ENCODE measurements at regions not wholly inside any gene's neighbourhood (a gene's known extent, or its start where the extent isn't known, plus 50 kb on each side); places are given as distances from the start of the nearest gene placed in this dataset.

DNA sequence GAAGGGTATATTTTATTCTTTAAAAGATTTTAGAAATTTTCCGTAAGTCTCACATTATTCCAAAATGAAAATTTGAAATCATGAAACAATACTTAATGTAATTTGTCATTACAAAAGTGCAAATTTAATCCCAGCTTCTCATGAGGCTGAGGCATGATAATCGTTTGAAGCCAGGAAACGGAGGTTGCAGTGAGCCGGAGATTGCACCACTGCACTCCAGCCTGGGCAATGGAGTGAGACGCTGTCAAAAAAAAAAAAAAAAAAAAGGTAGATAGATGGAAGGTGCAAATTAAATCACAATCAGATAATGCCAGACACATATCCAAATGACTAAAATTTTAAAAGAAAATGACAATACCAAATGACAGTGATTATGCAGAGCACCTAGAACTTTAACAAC is 644.2 kb downstream of the FAM181B start:
- 93% methylated on average over 4 of the region's 5 CpGs; no CpG with 5 or more reads in 1 of the 2 experiments for WGBS, 2 experiments (ENCODE audit: extremely low coverage in 1 of 2, insufficient coverage in 1 of 2, insufficient read length in 1 of 2, insufficient replicate concordance in 2 of 2, low coverage in 1 of 2, low lambda C conversion rate in 2 of 2, missing lambda C conversion rate in 1 of 2)
- Histone ChIP-seq H2BK5ac (ENCODE audit: low read depth, low read length) (no peak overlapping the region), H3K9me3 (ENCODE audit: insufficient read depth in 2 of 2, low read depth in 1 of 2, low read length in 1 of 2) (no peaks in the 10 kb centered on the region), H3K36me3 (ENCODE audit: control insufficient read depth in 2 of 4, insufficient read depth in 4 of 4, low read length in 3 of 4) (no peaks in the 10 kb centered on the region), H2BK15ac (ENCODE audit: low read length) (no peak overlapping the region), H3K4me2 (ENCODE audit: insufficient read depth in 1 of 2, low read depth in 2 of 2, low read length in 2 of 2) (no peak overlapping the region), H2BK12ac (ENCODE audit: low read depth, low read length) (no peak overlapping the region), H2BK20ac (ENCODE audit: low read length) (no peak overlapping the region), H3K23me2 (ENCODE audit: low read depth, low read length) (no peaks in the 10 kb centered on the region; the same call in 1 of the 2 replicates), H2AFZ (ENCODE audit: low read length) (no peak overlapping the region), H4K5ac (ENCODE audit: insufficient read length, low read depth, low read length) (no peak overlapping the region), H2BK120ac (replicated peaks; ENCODE audit: low read depth, low read length) (no peak overlapping the region), H3K4ac (replicated peaks; ENCODE audit: insufficient read length, low read depth, low read length) (no peak overlapping the region), H3K56ac (replicated peaks; ENCODE audit: insufficient read length, low read depth, low read length) (no peak overlapping the region), H3K9ac (replicated peaks in 1 of 4; ENCODE audit: extremely low read depth in 1 of 4, low read depth in 3 of 4, low read length in 3 of 4) (no peak overlapping the region), H4K20me1 (replicated peaks in 1 of 2; ENCODE audit: control insufficient read depth in 1 of 2, insufficient read depth in 2 of 2, low read length in 2 of 2) (no peaks in the 10 kb centered on the region), H4K91ac (replicated peaks; ENCODE audit: insufficient read length, low read length) (no peak overlapping the region), H4K8ac (ENCODE audit: extremely low read depth, insufficient read depth, low read length) (no peak overlapping the region), H2AK5ac (ENCODE audit: low read depth, low read length) (no peak overlapping the region), H3K27me3 (replicated peaks in 1 of 4; ENCODE audit: control insufficient read depth in 3 of 4, extremely low read depth in 1 of 4, insufficient read depth in 3 of 4, low read length in 3 of 4) (peaks cover 0 to 1% (median 0%) of the 10 kb centered on the region in 4 experiments; a peak in 1 of 7 replicates), H3K4me3 (ENCODE audit: extremely low read depth in 1 of 4, insufficient read depth in 2 of 4, low read depth in 3 of 4, low read length in 4 of 4) (no peak overlapping the region), H3K14ac (ENCODE audit: insufficient read length) (no peak overlapping the region), H3K79me1 (ENCODE audit: low read depth, low read length) (no peaks in the 10 kb centered on the region), H3K79me2 (ENCODE audit: control insufficient read depth in 1 of 2, insufficient read depth in 2 of 2, low read length in 2 of 2) (no peaks in the 10 kb centered on the region), H3K4me1 (replicated peaks in 1 of 4; ENCODE audit: control insufficient read depth in 3 of 4, insufficient read depth in 4 of 4, low read length in 3 of 4) (no peaks in the 10 kb centered on the region; a peak in 1 of 7 replicates), H3K23ac (ENCODE audit: insufficient read length) (no peak overlapping the region), H3K27ac (ENCODE audit: low read depth, low read length) (no peak overlapping the region), H3K18ac (ENCODE audit: extremely low read depth, low read length) (no peak overlapping the region)
- FAIRE-seq (no peak), DNase-seq (ENCODE audit: low read depth in 1 of 2, low spot score in 2 of 2) (no peak)
- ChIA-PET CTCF (ENCODE audit: partially characterized antibody) (interaction anchor here (0.6 kb wide), 1 partner anchor 756 kb away, joined by 3 read pairs; no protein-coding TSS in a partner anchor), POLR2A (ENCODE audit: partially characterized antibody) (no interaction called here)
- TF ChIP-seq BCL11A (IDR thresholded peaks at IDR 0.05; ENCODE audit: low read depth in 2 of 2, low read length in 2 of 2) (no peak), SRF (IDR thresholded peaks at IDR 0.05; ENCODE audit: low read depth, low read length) (no peak), CTBP2 (IDR thresholded peaks at IDR 0.05; ENCODE audit: borderline replicate concordance, insufficient read depth, insufficient read length, low read length) (no peak), SP2 (IDR thresholded peaks at IDR 0.05; ENCODE audit: low read length) (no peak), CBX5 (IDR thresholded peaks at IDR 0.05; ENCODE audit: low read depth, low read length) (no peak), NANOG (IDR thresholded peaks at IDR 0.05; ENCODE audit: insufficient read depth, low read depth, low read length, poor library complexity, severe bottlenecking) (no peak), BRCA1 (IDR thresholded peaks at IDR 0.05; ENCODE audit: low read depth, low read length) (no peak), CEBPB (IDR thresholded peaks at IDR 0.05; ENCODE audit: low read depth, low read length) (no peak), GABPA (IDR thresholded peaks at IDR 0.05; ENCODE audit: borderline replicate concordance, insufficient read depth, low read length) (no peak), HDAC2 (IDR thresholded peaks at IDR 0.05; ENCODE audit: borderline replicate concordance in 1 of 2, low read depth in 2 of 2, low read length in 2 of 2) (no peak)
- TF ChIP-seq, protein P1, sequence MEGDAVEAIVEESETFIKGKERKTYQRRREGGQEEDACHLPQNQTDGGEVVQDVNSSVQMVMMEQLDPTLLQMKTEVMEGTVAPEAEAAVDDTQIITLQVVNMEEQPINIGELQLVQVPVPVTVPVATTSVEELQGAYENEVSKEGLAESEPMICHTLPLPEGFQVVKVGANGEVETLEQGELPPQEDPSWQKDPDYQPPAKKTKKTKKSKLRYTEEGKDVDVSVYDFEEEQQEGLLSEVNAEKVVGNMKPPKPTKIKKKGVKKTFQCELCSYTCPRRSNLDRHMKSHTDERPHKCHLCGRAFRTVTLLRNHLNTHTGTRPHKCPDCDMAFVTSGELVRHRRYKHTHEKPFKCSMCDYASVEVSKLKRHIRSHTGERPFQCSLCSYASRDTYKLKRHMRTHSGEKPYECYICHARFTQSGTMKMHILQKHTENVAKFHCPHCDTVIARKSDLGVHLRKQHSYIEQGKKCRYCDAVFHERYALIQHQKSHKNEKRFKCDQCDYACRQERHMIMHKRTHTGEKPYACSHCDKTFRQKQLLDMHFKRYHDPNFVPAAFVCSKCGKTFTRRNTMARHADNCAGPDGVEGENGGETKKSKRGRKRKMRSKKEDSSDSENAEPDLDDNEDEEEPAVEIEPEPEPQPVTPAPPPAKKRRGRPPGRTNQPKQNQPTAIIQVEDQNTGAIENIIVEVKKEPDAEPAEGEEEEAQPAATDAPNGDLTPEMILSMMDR (IDR thresholded peaks at IDR 0.05; ENCODE audit: control extremely low read depth in 1 of 3, insufficient read depth in 1 of 3, low read depth in 1 of 3, low read length in 3 of 3) = no peak

Data from H1 (cell line).